HFF-Myc (cell line): ENCODE measurements at regions not wholly inside any gene's neighbourhood (a gene's known extent, or its start where the extent isn't known, plus 50 kb on each side); places are given as distances from the start of the nearest gene placed in this dataset.

ENCODE experiments used
- DNase-seq: peaks from one replicate; pipeline ENCODE4 v3.0.0-alpha.2; 2011; ENCODE audit warnings: low read depth; ENCODE audit errors: extremely low read depth
- H3K4me3 ChIP-seq: replicated peaks from 2 replicates; pipeline ENCODE4 v1.5.1; 2011; ENCODE audit warnings: low read depth, mild to moderate bottlenecking, control low read depth, low read length
- TF ChIP-seq, protein P1 (sequence below): IDR thresholded peaks from 2 replicates; pipeline ENCODE4 v1.5.1; 2012; ENCODE audit warnings: mild to moderate bottlenecking, low read depth, low read length, control low read depth; ENCODE audit errors: missing control alignments

DNA sequence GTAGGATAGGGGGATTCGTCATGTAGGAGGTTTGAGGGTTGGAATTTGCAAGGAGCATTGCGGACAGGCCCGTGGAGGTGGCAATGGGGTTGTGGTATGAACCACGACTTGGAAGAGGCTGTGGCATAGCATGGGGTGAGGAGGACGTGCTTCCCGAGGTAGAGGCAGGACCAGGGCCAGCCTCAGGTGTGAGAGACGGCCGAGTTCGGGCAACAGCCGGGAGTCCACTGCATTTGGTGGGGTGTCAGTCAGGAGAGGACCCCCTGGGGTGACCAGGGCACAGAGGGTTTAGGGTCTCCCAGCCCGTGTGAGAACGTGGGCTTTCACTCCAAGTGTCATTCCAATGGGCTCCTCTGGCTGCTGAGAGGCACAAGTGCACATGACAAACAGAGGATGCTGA is 339.0 kb downstream of the EIPR1 start:
- DNase-seq, result no peak
- TF ChIP-seq, protein P1, sequence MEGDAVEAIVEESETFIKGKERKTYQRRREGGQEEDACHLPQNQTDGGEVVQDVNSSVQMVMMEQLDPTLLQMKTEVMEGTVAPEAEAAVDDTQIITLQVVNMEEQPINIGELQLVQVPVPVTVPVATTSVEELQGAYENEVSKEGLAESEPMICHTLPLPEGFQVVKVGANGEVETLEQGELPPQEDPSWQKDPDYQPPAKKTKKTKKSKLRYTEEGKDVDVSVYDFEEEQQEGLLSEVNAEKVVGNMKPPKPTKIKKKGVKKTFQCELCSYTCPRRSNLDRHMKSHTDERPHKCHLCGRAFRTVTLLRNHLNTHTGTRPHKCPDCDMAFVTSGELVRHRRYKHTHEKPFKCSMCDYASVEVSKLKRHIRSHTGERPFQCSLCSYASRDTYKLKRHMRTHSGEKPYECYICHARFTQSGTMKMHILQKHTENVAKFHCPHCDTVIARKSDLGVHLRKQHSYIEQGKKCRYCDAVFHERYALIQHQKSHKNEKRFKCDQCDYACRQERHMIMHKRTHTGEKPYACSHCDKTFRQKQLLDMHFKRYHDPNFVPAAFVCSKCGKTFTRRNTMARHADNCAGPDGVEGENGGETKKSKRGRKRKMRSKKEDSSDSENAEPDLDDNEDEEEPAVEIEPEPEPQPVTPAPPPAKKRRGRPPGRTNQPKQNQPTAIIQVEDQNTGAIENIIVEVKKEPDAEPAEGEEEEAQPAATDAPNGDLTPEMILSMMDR, result no peak
- H3K4me3 ChIP-seq, result no peak overlapping the region

- DNase-seq, result no peak
- TF ChIP-seq, protein P1, result no peak
- H3K4me3 ChIP-seq, result no peak overlapping the region
Observed at GRCh38 chr2:3037196-3038194, 340.1 kb downstream of the EIPR1 start.

DNA sequence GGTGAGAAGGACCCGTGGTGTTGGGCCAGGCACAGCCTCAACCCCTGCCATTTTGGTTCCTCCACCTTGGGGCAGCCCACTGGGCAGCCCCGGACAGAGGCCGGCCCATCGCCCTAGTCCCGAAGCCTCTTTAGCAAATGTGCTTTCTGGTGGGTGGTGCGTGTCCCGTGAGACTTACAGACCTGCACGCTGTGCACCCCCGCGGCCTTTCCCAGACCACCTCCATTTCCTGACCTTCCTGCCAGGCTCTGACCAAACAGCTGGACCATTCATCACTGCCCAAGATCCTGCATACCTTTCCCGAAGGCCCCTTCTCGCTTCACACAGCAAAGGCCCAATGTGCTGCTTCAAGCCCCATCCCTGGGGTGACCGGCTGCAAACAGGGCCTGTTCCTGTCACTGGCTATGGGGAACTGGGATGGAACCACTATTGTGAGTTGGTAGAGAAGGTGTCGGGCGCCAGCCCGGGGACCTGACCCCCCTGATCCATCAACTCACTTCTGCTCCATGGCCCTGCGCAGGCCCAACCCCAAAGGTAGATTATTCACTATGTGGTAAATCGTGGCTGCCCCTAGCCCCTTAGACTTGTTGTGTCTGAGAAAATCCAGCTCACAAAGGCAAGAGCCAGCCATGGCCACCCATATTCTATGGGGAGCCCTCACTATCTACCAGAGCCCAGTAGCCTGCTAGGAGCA is 341.0 kb downstream of the EIPR1 start:
- no peak for DNase-seq
- TF ChIP-seq, protein P1, result no peak
- no peak overlapping the region for H3K4me3 ChIP-seq

DNA sequence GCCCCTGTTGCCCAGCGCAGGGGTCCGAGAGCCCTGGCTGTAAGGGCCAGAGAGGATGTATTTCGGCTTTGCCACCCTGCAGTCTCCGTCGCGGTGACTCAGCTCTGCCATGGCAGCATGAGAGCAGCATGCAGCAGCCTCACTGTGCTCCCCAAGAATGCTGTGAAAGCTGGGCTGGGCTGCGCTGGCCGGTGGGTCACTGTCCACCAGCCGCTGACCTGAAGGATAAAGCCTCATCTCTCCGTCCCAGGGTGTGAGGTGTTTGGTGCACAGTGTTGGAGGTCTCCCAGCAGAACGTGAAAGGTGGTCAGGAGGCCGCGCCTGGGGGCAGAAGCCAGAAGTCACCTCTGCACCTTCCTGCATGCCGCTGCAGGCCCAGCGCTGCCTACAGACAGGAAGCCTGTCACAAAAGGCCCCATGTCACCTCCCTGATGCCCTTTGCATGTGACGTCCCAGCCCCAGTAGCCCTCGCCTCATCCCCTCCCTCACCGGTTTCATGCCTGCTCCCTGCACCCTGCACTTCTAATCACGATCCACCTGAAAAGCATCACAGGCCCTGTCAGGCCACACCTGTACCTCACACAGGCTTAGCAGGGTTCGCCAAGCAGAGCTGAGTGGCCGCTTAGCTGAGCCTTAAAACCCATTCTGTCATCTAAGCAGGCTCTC is 342.1 kb downstream of the EIPR1 start:
- TF ChIP-seq, protein P1, result no peak
- DNase-seq, result no peak
- no peak overlapping the region for H3K4me3 ChIP-seq

DNA sequence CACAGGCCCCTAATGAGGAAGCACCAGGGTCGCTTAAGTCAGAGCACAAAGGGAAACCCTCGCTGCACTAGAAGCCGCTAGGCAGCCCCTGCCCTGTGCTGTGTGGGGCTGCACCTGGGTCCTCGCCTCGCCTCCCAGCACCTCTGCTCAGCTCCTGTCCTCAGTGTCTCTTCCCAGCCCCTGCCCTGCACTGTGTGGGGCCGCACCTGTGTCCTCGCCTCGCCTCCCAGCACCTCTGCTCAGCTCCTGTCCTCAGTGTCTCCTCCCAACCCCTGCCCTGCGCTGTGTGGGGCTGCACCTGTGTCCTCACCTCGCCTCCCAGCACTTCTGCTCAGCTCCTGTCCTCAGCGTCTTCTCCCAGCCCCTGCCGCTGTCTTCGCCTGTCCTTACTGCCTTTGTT is 342.8 kb downstream of the EIPR1 start:
- TF ChIP-seq, protein P1, result no peak
- H3K4me3 ChIP-seq, result no peak overlapping the region
- DNase-seq, result no peak

DNA sequence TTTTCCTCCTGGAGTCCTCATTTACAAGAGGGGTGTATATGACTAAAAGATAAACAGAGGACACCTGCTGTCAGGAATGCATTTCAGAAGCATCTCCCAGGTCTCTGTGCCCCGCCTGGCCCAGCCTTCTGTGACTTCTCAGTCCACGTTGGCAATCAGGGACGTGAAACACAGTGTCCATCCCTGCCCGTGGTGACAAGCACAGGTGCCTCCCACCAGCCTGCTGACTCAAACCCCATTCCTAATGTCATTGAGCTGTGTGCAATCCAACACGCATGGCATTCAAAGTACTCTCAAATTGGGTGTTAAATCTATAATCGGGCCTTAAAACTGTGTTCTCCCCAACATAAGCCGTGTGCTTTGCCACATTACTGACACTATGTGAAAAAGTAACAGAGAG is 343.2 kb downstream of the EIPR1 start:
- no peak overlapping the region for H3K4me3 ChIP-seq
- TF ChIP-seq, protein P1, result no peak
- no peak for DNase-seq
